ENCODE measurements at regions not wholly inside any gene's neighbourhood (a gene's known extent, or its start where the extent isn't known, plus 50 kb on each side); places are given as distances from the start of the nearest gene placed in this dataset.

DNA sequence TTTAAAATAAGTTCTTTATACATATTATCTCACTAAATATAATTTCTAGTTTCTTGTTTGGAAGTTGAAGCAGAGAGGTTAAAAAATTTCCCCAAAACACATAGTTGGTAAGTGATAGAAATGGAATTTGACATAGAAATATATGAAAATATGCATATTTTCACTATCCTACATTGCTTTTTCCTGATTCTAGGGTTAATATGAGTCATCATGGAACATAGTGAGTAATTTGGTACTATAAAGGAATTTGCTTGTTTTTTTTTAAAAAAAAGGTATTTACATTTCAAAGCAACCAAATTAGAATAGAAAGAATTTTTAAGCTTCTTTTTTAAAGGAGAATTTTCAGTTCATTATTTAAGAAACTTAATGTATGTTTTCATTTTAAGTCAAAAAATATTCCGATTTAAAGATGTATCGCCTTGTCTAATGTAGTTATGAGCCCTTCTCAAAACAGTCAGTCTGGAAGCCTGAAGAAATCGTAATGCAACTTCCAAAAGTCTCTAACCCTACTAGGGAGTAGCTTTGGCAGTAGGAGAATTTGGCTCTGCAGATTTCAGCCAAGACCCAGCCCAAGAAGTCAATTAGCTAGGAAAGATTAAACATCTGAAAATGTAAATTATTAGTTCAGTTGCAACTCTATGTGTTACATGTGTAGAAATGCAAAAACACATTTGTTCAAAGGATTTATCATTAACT lies 147.3 kb downstream of the RDH14 start:
- no peak for TF ChIP-seq REST (IDR thresholded peaks at IDR 0.05; ENCODE audit: unreplicated experiment)
- TF ChIP-seq, protein P1, sequence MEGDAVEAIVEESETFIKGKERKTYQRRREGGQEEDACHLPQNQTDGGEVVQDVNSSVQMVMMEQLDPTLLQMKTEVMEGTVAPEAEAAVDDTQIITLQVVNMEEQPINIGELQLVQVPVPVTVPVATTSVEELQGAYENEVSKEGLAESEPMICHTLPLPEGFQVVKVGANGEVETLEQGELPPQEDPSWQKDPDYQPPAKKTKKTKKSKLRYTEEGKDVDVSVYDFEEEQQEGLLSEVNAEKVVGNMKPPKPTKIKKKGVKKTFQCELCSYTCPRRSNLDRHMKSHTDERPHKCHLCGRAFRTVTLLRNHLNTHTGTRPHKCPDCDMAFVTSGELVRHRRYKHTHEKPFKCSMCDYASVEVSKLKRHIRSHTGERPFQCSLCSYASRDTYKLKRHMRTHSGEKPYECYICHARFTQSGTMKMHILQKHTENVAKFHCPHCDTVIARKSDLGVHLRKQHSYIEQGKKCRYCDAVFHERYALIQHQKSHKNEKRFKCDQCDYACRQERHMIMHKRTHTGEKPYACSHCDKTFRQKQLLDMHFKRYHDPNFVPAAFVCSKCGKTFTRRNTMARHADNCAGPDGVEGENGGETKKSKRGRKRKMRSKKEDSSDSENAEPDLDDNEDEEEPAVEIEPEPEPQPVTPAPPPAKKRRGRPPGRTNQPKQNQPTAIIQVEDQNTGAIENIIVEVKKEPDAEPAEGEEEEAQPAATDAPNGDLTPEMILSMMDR (conservative IDR thresholded peaks at IDR 0.05; ENCODE audit: low read depth in 2 of 2): no peak
- no peak for TF ChIP-seq STAT1 (IDR thresholded peaks at IDR 0.05; ENCODE audit: unreplicated experiment)
- Histone ChIP-seq H3K4me2 (no peak overlapping the region), H3K27ac (ENCODE audit: low read depth) (no peak overlapping the region), H3F3A (replicated peaks; ENCODE audit: low read depth) (no peaks in the 10 kb centered on the region), H3K9me2 (ENCODE audit: insufficient read depth) (peaks cover 2% of the 10 kb centered on the region; the same call in 1 of the 2 replicates), H3K4me1 (ENCODE audit: insufficient read depth) (no peaks in the 10 kb centered on the region), H2AFZ (no peak overlapping the region), H3K36me3 (ENCODE audit: insufficient read depth) (no peaks in the 10 kb centered on the region), H3K27me3 (ENCODE audit: insufficient read depth) (no peaks in the 10 kb centered on the region), H3K79me2 (replicated peaks; ENCODE audit: insufficient read depth) (no peaks in the 10 kb centered on the region), H4K20me1 (replicated peaks; ENCODE audit: insufficient read depth) (no peaks in the 10 kb centered on the region), H3K4me3 (no peak overlapping the region)
- Mint-ChIP-seq H3K27ac (no peak overlapping the region; the same call in 1 of the 2 replicates), H3K4me3 (no peak overlapping the region), H3K36me3 (ENCODE audit: low read depth) (no peaks in the 10 kb centered on the region), H3K9me3 (no peaks in the 10 kb centered on the region), H3K27me3 (ENCODE audit: insufficient read depth, low read depth, poor library complexity) (no peaks in the 10 kb centered on the region), H3K4me1 (peaks cover 2% of the 10 kb centered on the region; the same call in 2 of the 3 replicates)
- DNase-seq (ENCODE audit: low spot score): no peak
- ATAC-seq: no peak

GRCh38 chr2:18411626-18412025 lies 148.8 kb downstream of the RDH14 start:
- Mint-ChIP-seq H3K4me1 (peaks cover 2% of the 10 kb centered on the region; the same call in 2 of the 3 replicates), H3K4me3 (no peak overlapping the region), H3K27me3 (ENCODE audit: insufficient read depth, low read depth, poor library complexity) (no peaks in the 10 kb centered on the region), H3K9me3 (no peaks in the 10 kb centered on the region), H3K36me3 (ENCODE audit: low read depth) (no peaks in the 10 kb centered on the region), H3K27ac (no peak overlapping the region)
- no peak overlapping the region for H3K4me2 ChIP-seq
- H3K9me2 ChIP-seq (ENCODE audit: insufficient read depth): peaks cover 2% of the 10 kb centered on the region; the same call in 1 of the 2 replicates
- H3F3A ChIP-seq (replicated peaks; ENCODE audit: low read depth): no peaks in the 10 kb centered on the region
- no peaks in the 10 kb centered on the region for H3K36me3 ChIP-seq (ENCODE audit: insufficient read depth)
- no peak overlapping the region for H3K4me3 ChIP-seq
- H3K4me1 ChIP-seq (ENCODE audit: insufficient read depth): no peaks in the 10 kb centered on the region
- H2AFZ ChIP-seq: no peak overlapping the region
- no peaks in the 10 kb centered on the region for H3K79me2 ChIP-seq (replicated peaks; ENCODE audit: insufficient read depth)
- no peaks in the 10 kb centered on the region for H4K20me1 ChIP-seq (replicated peaks; ENCODE audit: insufficient read depth)
- DNase-seq (ENCODE audit: low spot score) (no peak), ATAC-seq (no peak)
- no peaks in the 10 kb centered on the region for H3K27me3 ChIP-seq (ENCODE audit: insufficient read depth)
- no peak overlapping the region for H3K27ac ChIP-seq (ENCODE audit: low read depth)
- no peak for TF ChIP-seq EZH2phosphoT487 (IDR thresholded peaks at IDR 0.05; ENCODE audit: unreplicated experiment)
- TF ChIP-seq JUNB (IDR thresholded peaks at IDR 0.05; ENCODE audit: unreplicated experiment): no peak
- no peak for TF ChIP-seq ZNF331 (CRISPR knock-in tag; IDR thresholded peaks at IDR 0.05; ENCODE audit: low read depth)
- no peak for TF ChIP-seq STAT1 (IDR thresholded peaks at IDR 0.05; ENCODE audit: unreplicated experiment)
- TF ChIP-seq NANOG (IDR thresholded peaks at IDR 0.05; ENCODE audit: borderline replicate concordance): no peak
- TF ChIP-seq EZH2 (IDR thresholded peaks at IDR 0.05; ENCODE audit: low read depth, unreplicated experiment): no peak
- no peak for TF ChIP-seq CREB1 (CRISPR knock-in tag; IDR thresholded peaks at IDR 0.05; ENCODE audit: low read depth)
- TF ChIP-seq, protein P2, sequence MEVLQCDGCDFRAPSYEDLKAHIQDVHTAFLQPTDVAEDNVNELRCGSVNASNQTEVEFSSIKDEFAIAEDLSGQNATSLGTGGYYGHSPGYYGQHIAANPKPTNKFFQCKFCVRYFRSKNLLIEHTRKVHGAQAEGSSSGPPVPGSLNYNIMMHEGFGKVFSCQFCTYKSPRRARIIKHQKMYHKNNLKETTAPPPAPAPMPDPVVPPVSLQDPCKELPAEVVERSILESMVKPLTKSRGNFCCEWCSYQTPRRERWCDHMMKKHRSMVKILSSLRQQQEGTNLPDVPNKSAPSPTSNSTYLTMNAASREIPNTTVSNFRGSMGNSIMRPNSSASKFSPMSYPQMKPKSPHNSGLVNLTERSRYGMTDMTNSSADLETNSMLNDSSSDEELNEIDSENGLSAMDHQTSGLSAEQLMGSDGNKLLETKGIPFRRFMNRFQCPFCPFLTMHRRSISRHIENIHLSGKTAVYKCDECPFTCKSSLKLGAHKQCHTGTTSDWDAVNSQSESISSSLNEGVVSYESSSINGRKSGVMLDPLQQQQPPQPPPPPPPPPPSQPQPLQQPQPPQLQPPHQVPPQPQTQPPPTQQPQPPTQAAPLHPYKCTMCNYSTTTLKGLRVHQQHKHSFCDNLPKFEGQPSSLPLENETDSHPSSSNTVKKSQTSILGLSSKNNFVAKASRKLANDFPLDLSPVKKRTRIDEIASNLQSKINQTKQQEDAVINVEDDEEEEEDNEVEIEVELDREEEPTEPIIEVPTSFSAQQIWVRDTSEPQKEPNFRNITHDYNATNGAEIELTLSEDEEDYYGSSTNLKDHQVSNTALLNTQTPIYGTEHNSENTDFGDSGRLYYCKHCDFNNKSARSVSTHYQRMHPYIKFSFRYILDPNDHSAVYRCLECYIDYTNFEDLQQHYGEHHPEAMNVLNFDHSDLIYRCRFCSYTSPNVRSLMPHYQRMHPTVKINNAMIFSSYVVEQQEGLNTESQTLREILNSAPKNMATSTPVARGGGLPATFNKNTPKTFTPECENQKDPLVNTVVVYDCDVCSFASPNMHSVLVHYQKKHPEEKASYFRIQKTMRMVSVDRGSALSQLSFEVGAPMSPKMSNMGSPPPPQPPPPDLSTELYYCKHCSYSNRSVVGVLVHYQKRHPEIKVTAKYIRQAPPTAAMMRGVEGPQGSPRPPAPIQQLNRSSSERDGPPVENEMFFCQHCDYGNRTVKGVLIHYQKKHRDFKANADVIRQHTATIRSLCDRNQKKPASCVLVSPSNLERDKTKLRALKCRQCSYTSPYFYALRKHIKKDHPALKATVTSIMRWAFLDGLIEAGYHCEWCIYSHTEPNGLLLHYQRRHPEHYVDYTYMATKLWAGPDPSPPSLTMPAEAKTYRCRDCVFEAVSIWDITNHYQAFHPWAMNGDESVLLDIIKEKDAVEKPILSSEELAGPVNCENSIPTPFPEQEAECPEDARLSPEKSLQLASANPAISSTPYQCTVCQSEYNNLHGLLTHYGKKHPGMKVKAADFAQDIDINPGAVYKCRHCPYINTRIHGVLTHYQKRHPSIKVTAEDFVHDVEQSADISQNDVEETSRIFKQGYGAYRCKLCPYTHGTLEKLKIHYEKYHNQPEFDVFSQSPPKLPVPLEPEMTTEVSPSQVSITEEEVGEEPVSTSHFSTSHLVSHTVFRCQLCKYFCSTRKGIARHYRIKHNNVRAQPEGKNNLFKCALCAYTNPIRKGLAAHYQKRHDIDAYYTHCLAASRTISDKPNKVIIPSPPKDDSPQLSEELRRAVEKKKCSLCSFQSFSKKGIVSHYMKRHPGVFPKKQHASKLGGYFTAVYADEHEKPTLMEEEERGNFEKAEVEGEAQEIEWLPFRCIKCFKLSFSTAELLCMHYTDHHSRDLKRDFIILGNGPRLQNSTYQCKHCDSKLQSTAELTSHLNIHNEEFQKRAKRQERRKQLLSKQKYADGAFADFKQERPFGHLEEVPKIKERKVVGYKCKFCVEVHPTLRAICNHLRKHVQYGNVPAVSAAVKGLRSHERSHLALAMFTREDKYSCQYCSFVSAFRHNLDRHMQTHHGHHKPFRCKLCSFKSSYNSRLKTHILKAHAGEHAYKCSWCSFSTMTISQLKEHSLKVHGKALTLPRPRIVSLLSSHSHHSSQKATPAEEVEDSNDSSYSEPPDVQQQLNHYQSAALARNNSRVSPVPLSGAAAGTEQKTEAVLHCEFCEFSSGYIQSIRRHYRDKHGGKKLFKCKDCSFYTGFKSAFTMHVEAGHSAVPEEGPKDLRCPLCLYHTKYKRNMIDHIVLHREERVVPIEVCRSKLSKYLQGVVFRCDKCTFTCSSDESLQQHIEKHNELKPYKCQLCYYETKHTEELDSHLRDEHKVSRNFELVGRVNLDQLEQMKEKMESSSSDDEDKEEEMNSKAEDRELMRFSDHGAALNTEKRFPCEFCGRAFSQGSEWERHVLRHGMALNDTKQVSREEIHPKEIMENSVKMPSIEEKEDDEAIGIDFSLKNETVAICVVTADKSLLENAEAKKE (CRISPR knock-in tag; IDR thresholded peaks at IDR 0.05): no peak
